ENCODE measurements at regions not wholly inside any gene's neighbourhood (a gene's known extent, or its start where the extent isn't known, plus 50 kb on each side); places are given as distances from the start of the nearest gene placed in this dataset.

DNA sequence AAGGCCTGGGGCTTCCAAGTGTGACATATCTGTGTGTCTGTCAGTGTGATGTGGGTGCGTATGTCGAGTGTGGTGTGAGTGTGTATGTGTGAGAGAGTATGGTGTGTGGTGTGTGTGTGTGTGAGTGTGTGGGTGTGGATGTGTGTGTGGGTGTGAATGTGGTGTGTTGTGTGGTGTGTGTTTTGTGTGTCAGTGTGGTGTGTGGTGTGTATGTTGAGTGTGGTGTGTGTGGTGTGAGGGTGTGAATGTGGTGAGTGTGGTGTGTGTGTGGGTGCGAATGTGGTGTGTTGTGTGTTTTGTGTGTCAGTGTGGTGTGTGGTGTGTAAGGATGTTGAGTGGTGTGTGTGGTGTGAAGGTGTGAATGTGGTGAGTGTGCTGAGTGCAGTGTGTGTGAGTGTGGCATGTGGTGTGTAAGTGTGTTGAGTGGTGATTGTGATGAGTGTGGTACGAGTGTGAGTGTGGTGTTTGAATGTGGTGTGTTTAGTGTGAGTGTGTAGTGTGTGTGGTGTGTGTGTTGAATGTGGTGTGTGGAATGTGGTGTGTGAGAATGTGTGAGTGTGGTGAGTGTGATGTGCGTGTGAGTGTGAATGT is 61.6 kb upstream of the SORCS2 start:
- TF ChIP-seq CTCF (IDR thresholded peaks at IDR 0.05) (no peak), POLR2A (IDR thresholded peaks at IDR 0.05) (no peak)

All from body of pancreas (tissue), 4 donors.